Epidermal melanocyte (primary cell): ENCODE measurements at regions not wholly inside any gene's neighbourhood (a gene's known extent, or its start where the extent isn't known, plus 50 kb on each side); places are given as distances from the start of the nearest gene placed in this dataset.

ENCODE experiments used
- DNase-seq: peaks from one replicate; pipeline ENCODE4 v3.0.0; 2011; ENCODE audit warnings: low spot score; ENCODE audit not compliant: insufficient read length

GRCh38 chr3:158970006-158970405, 168.2 kb downstream of the MFSD1 start:
- DNase-seq: no peak

GRCh38 chr3:158974904-158975303, 173.1 kb downstream of the MFSD1 start:
- DNase-seq: no peak

DNA sequence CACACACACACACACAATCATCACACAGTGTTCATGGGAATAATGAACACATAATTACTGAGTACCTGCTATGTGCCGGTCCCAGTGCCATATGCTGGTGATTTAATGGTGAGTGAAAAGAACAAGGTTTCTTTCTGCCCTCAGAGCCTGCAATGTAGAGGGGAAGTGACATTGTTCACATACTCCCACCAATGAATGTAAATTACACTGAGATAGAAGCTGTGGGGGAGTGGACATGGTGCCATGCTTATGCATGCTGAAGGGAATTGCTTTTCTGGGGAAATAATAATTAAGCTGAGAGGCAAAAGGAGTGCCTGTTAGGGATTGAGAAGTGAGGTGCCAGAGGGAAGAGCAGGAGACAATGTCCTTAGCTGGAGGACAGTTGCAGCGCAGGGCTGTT, 175.1 kb downstream of the MFSD1 start:
- no peak for DNase-seq

DNA sequence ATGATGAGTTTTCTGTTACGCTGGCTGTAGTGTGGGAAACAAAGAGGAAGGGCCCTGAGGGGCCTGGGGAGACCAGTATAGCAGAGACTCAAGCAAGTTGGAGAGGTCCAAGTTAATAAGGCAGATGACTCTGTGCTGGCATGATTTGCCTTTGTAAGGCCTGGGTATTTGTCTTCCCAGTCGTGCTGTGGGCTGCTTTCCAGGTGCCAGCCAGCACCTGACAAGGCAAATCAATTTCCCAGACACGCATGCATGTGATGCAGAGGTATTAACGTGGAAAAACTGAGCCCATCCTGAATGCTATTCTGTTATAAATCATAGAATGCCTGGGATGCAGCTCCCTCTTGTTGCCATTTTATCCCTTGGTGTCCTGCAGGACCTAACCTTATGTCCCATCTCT, 175.6 kb downstream of the MFSD1 start:
- no peak for DNase-seq

GRCh38 chr3:158983216-158984099, 181.6 kb downstream of the MFSD1 start:
- no peak for DNase-seq

DNA sequence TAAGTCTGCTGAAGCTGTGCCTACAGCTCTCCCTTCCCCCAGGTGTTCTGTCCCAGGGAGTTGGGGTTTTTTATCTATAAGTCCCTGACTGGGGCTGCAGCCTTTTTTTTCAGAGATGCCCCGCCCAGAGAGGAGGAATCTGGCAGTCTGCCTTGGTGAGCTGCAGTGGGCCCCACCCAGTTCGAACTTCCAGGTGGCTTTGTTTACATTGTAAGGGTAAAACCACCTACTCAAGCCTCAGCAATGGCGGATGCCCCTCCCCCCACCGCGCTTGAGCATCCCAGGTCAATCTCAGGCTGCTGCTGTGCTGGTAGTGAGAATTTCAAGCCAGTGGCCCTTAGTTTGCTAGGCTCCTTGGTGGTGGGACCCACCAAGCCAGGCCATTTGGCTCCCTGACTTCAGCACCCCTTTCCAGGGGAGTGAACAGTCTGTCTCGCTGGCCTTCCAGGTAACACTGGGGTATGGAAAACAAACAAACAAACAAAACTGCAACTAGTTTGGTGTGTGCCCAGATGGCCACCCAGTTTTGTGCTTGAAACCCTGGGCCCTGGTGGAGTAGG, 189.4 kb downstream of the MFSD1 start:
- no peak for DNase-seq

- DNase-seq: no peak
Observed at GRCh38 chr3:158992463-158992862, 190.6 kb downstream of the MFSD1 start.

GRCh38 chr3:158994386-158994785, 192.5 kb downstream of the MFSD1 start:
- no peak for DNase-seq

- DNase-seq: no peak
Observed at GRCh38 chr3:159001711-159002110, 199.9 kb downstream of the MFSD1 start.

GRCh38 chr3:159005137-159005536, 203.3 kb downstream of the MFSD1 start:
- DNase-seq: no peak

- no peak for DNase-seq
Observed at GRCh38 chr3:159007331-159007730, 205.5 kb downstream of the MFSD1 start.

DNA sequence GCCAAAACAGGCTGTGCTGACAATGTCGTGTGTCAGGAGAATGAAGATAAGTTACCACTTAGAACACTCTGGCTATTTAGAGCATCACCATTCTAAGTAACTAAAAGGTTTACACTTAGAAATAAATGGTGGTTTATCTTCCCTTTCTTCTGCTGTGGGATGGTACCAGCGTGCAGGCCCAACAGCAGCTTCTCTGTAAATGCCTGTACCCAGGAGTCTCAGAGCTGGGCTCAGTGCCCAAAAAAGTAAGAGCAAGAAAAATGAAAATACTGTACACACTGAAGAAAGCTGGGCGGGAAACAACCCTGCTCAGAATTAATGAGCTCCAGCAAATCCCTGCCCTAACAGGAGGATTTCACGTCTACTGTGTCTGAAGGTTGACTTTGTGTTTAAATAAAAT, 206.5 kb downstream of the MFSD1 start:
- no peak for DNase-seq

- DNase-seq: no peak
Observed at GRCh38 chr3:159018341-159018740, 216.5 kb downstream of the MFSD1 start.

- no peak for DNase-seq
Observed at GRCh38 chr3:159025733-159026132, 223.9 kb downstream of the MFSD1 start.

DNA sequence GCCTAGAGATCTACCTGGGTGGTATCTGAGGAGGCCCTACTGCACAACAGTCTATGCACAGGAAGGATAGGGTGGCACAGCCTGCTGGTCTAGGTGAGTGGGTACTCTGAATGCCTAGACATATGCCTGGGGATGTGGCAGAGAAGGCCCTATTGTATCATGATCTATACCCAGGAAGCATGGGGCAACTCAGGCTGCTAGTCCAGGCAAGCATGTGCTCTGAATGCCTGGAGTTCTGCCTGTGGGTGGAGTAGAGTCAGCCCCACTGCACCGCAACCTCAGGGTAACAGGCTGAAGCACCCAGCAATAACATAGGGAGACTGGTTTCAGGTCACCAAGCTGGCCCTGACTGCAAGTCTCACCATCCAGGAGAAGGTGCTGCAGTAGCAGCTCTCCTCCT, 224.7 kb downstream of the MFSD1 start:
- DNase-seq: no peak

- DNase-seq: no peak
Observed at GRCh38 chr3:159028706-159029105, 226.9 kb downstream of the MFSD1 start.

DNA sequence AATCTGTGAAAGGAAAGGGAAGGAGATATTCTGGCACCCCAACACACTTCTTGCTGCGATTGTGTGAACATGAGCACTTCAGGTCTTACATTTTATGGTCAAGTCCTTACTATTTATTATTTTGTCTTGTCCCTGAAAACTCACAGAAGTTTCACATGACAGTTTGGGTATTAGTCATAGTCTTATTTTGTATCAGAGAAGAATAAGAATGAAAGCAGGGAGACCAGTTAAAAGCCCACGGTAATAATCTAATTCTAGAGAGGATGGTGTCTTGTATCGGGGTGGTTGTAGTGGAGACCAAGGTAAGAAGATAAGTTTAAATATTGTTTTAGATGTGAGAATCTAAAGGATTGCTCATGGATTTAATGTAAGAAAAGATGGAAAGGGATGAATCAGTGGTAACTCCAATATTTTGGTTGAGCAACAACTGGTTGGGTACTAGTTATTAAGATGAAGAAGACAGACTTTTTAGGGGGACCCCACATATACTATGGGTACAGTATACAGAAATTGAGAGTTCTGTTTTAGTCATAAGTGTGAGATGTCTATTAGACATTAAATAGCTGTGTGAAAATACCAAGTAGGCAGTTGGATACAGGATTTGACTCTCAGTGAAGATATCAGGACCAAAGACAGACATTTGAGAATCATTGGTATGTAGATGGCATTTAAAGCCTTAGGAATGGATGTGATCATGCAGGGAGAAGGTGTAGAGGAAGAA, 227.6 kb downstream of the MFSD1 start:
- DNase-seq: no peak

DNA sequence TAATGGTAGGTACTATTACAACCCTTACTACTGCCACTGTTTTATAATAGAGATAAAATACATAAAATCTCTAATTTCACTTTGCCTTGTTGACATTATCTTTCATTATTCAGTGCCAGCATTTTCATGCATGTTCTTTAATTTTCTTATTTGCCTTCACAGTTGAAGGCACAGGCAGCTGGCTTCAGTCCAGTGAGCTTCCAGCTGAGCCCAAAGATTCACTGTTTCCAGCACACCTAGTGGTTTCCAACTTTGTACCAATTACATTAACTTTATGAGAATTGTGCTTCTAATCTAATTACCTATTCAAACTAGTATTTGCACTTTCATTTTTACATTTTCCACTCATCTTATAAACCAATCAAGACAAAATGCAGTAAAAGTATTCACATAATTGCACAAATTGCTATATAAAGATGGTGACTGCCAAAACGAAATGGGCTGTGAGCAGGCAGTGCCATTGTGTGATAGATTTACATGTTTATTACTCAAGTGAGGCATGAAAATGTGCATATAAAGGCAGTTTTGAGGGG, 228.3 kb downstream of the MFSD1 start:
- no peak for DNase-seq

- DNase-seq: no peak
Observed at GRCh38 chr3:159030886-159031679, 229.2 kb downstream of the MFSD1 start.

DNA sequence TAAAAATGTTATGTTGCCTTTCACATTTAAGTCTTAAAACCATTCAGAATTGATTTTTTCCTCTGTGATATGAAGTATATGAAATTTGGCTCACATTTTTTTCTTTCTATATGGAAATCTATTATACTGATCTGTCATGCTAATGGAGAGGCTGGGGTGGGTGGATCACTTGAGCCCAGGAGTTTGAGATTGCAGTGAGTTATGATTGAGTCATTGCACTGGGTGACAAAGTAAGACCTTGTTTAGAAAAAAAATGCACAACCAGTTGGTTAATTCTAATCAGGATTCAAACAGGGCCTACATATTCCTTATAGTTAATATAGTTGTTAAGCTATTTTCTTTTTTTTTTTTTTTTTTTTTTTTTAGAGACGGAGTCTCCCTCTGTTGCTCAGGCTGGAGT, 230.5 kb downstream of the MFSD1 start:
- DNase-seq: no peak

- DNase-seq: no peak
Observed at GRCh38 chr3:159038405-159038804, 236.6 kb downstream of the MFSD1 start.
